H1 (cell line): ENCODE measurements at regions not wholly inside any gene's neighbourhood (a gene's known extent, or its start where the extent isn't known, plus 50 kb on each side); places are given as distances from the start of the nearest gene placed in this dataset.

Source experiments
- CTCF ChIA-PET: fragments of 300-600 bp; sonication (Branson Sonifier 250); formaldehyde crosslinking; loops from one replicate; lab custom pipeline; 2021; ENCODE audit not compliant: partially characterized antibody; lab: Charles Lee
- POLR2A ChIA-PET: fragments of 300-600 bp; sonication (Branson Sonifier 250); formaldehyde crosslinking; loops from one replicate; lab custom pipeline; 2021; ENCODE audit warnings: inconsistent platforms; ENCODE audit not compliant: partially characterized antibody; lab: Charles Lee
- DNase-seq, 2 experiments: peaks; one replicate each; pipeline versions ENCODE4 v3.0.0 to v3.0.0-alpha.2; 2010 to 2022; ENCODE audit warnings: low spot score in 2 of 2, low read depth in 1 of 2, mixed read lengths in 1 of 2
- FAIRE-seq: peaks from 2 replicates; lab custom pipeline; 2011; peaks lifted over from hg19 to GRCh38; lab: Jason Lieb, UNC
- H2AFZ ChIP-seq: 2 replicates; pipeline ENCODE4 v1.8.1; 2012; ENCODE audit warnings: low read length, inconsistent platforms
- H2AK5ac ChIP-seq: 2 replicates; pipeline ENCODE4 v1.6.1; 2013; ENCODE audit warnings: low read depth, low read length
- H2BK120ac ChIP-seq: replicated peaks from 2 replicates; pipeline ENCODE3; 2013; ENCODE audit warnings: low read depth, low read length, inconsistent platforms
- H2BK12ac ChIP-seq: 2 replicates; pipeline ENCODE4 v1.6.1; 2013; ENCODE audit warnings: low read depth, low read length
- H2BK15ac ChIP-seq: 2 replicates; pipeline ENCODE4 v1.6.1; 2013; ENCODE audit warnings: low read length
- H2BK20ac ChIP-seq: 2 replicates; pipeline ENCODE4 v1.6.1; 2013; ENCODE audit warnings: low read length
- H2BK5ac ChIP-seq: 2 replicates; pipeline ENCODE4 v1.6.1; 2013; ENCODE audit warnings: low read depth, low read length
- H3K14ac ChIP-seq: 2 replicates; pipeline ENCODE4 v1.6.1; 2013; ENCODE audit warnings: inconsistent platforms; ENCODE audit not compliant: insufficient read length
- H3K18ac ChIP-seq: 2 replicates; pipeline ENCODE4 v1.6.1; 2013; ENCODE audit warnings: low read length; ENCODE audit errors: extremely low read depth
- H3K23ac ChIP-seq: 2 replicates; pipeline ENCODE4 v1.6.1; 2013; ENCODE audit warnings: inconsistent platforms; ENCODE audit not compliant: insufficient read length
- H3K23me2 ChIP-seq: 2 replicates; pipeline ENCODE4 v1.6.1; 2013; ENCODE audit warnings: low read depth, low read length
- H3K27ac ChIP-seq: 2 replicates; pipeline ENCODE4 v1.6.1; 2011; ENCODE audit warnings: low read depth, low read length, inconsistent platforms
- H3K27me3 ChIP-seq, 4 experiments: replicated peaks in 1 of 4; 1 replicate in 1 of 4; 2 replicates in 3 of 4; pipeline versions ENCODE4 v1.6.1 to v1.8.1; 2011 to 2013; ENCODE audit warnings: low read length in 3 of 4, mild to moderate bottlenecking in 3 of 4, inconsistent platforms in 2 of 4, mixed read lengths in 2 of 4, moderate library complexity in 1 of 4; ENCODE audit not compliant: control insufficient read depth in 3 of 4, insufficient read depth in 3 of 4; ENCODE audit errors: extremely low read depth in 1 of 4
- H3K36me3 ChIP-seq, 4 experiments: 2 replicates each; pipeline versions ENCODE4 v1.6.1 to v1.8.1; 2011 to 2013; ENCODE audit warnings: mild to moderate bottlenecking in 4 of 4, low read length in 3 of 4, moderate library complexity in 2 of 4, control low read depth in 1 of 4, inconsistent platforms in 1 of 4; ENCODE audit not compliant: insufficient read depth in 4 of 4, control insufficient read depth in 2 of 4
- H3K4ac ChIP-seq: replicated peaks from 2 replicates; pipeline ENCODE3; 2013; ENCODE audit warnings: low read length, low read depth, mixed read lengths, inconsistent platforms; ENCODE audit not compliant: insufficient read length
- H3K4me1 ChIP-seq, 4 experiments: replicated peaks in 1 of 4; 1 replicate in 1 of 4; 2 replicates in 3 of 4; pipeline versions ENCODE4 v1.6.1 to v1.8.1; 2011 to 2013; ENCODE audit warnings: low read length in 3 of 4, inconsistent platforms in 2 of 4, mixed read lengths in 1 of 4; ENCODE audit not compliant: insufficient read depth in 4 of 4, control insufficient read depth in 3 of 4
- H3K4me2 ChIP-seq, 2 experiments: 2 replicates each; pipeline versions ENCODE4 v1.6.1 to v1.8.1; 2011 to 2013; ENCODE audit warnings: low read depth in 2 of 2, low read length in 2 of 2, control low read depth in 1 of 2, inconsistent platforms in 1 of 2, mild to moderate bottlenecking in 1 of 2; ENCODE audit not compliant: insufficient read depth in 1 of 2
- H3K4me3 ChIP-seq, 4 experiments: fragments of 200-600, 300-600 bp in 1 of 4; sonication (generic), shearing (Covaris generic), sonication (Bioruptor Twin) in 1 of 4; 2 replicates each; pipeline versions ENCODE4 v1.5.1 to v1.8.1; 2011 to 2016; ENCODE audit warnings: low read length in 4 of 4, low read depth in 3 of 4, control low read depth in 2 of 4, inconsistent platforms in 2 of 4, mild to moderate bottlenecking in 2 of 4, mixed read lengths in 1 of 4, moderate library complexity in 1 of 4; ENCODE audit not compliant: insufficient read depth in 2 of 4; ENCODE audit errors: extremely low read depth in 1 of 4
- H3K56ac ChIP-seq: replicated peaks from 2 replicates; pipeline ENCODE3; 2013; ENCODE audit warnings: low read depth, mild to moderate bottlenecking, mixed read lengths, low read length, inconsistent platforms; ENCODE audit not compliant: insufficient read length
- H3K79me1 ChIP-seq: 2 replicates; pipeline ENCODE4 v1.6.1; 2013; ENCODE audit warnings: low read depth, low read length, control low read depth
- H3K79me2 ChIP-seq, 2 experiments: 2 replicates each; pipeline versions ENCODE4 v1.6.1 to v1.8.1; 2012 to 2013; ENCODE audit warnings: low read length in 2 of 2, mild to moderate bottlenecking in 2 of 2, inconsistent platforms in 1 of 2; ENCODE audit not compliant: insufficient read depth in 2 of 2, control insufficient read depth in 1 of 2
- H3K9ac ChIP-seq, 4 experiments: replicated peaks in 1 of 4; 1 replicate in 1 of 4; 2 replicates in 3 of 4; pipeline versions ENCODE4 v1.6.1 to v1.8.1; 2011 to 2013; ENCODE audit warnings: low read depth in 3 of 4, low read length in 3 of 4, control low read depth in 2 of 4, mild to moderate bottlenecking in 2 of 4, moderate library complexity in 2 of 4, inconsistent platforms in 1 of 4; ENCODE audit errors: extremely low read depth in 1 of 4
- H3K9me3 ChIP-seq, 2 experiments: 2 replicates each; pipeline versions ENCODE4 v1.6.1 to v1.8.1; 2012 to 2013; ENCODE audit warnings: mild to moderate bottlenecking in 2 of 2, moderate library complexity in 2 of 2, control low read depth in 1 of 2, inconsistent platforms in 1 of 2, low read depth in 1 of 2, low read length in 1 of 2, mixed read lengths in 1 of 2; ENCODE audit not compliant: insufficient read depth in 2 of 2
- H4K20me1 ChIP-seq, 2 experiments: replicated peaks in 1 of 2; 2 replicates each; pipeline versions ENCODE3 to v1.8.1; 2011 to 2013; ENCODE audit warnings: inconsistent platforms in 2 of 2, low read length in 2 of 2, mild to moderate bottlenecking in 1 of 2; ENCODE audit not compliant: insufficient read depth in 2 of 2, control insufficient read depth in 1 of 2
- H4K5ac ChIP-seq: 2 replicates; pipeline ENCODE4 v1.6.1; 2013; ENCODE audit warnings: low read length, low read depth, mixed read lengths, inconsistent platforms; ENCODE audit not compliant: insufficient read length
- H4K8ac ChIP-seq: 2 replicates; pipeline ENCODE4 v1.8.0; 2013; ENCODE audit warnings: mild to moderate bottlenecking, moderate library complexity, low read length, inconsistent platforms; ENCODE audit not compliant: insufficient read depth; ENCODE audit errors: extremely low read depth
- H4K91ac ChIP-seq: replicated peaks from 2 replicates; pipeline ENCODE3; 2013; ENCODE audit warnings: low read length, mixed read lengths, inconsistent platforms; ENCODE audit not compliant: insufficient read length
- ASH2L ChIP-seq: fragments of 200-600, 300-600 bp; sonication (generic); IDR thresholded peaks from one replicate; pipeline ENCODE4 v1.7.1; 2017; ENCODE audit warnings: low read length
- CTBP2 ChIP-seq: IDR thresholded peaks from 2 replicates; pipeline ENCODE4 v1.7.0; 2011; ENCODE audit warnings: borderline replicate concordance, mild to moderate bottlenecking, moderate library complexity, mixed read lengths, low read length; ENCODE audit not compliant: insufficient read depth, insufficient read length
- E2F6 ChIP-seq: IDR thresholded peaks from 2 replicates; pipeline ENCODE4 v1.6.1; 2012; ENCODE audit warnings: inconsistent platforms
- EP300 ChIP-seq, 2 experiments: IDR thresholded peaks; 1 replicate in 1 of 2; 2 replicates in 1 of 2; pipeline ENCODE4 v1.6.1; 2011 to 2012; ENCODE audit warnings: low read depth in 2 of 2, low read length in 2 of 2, mild to moderate bottlenecking in 2 of 2, borderline replicate concordance in 1 of 2, inconsistent platforms in 1 of 2, moderate library complexity in 1 of 2
- EZH2 ChIP-seq: fragments of 200-600 bp; sonication (generic); IDR thresholded peaks from 2 replicates; pipeline ENCODE4 v1.7.1; 2012; ENCODE audit warnings: low read depth, mild to moderate bottlenecking, moderate library complexity, low read length, inconsistent platforms; ENCODE audit not compliant: severe bottlenecking
- FOSL1 ChIP-seq: IDR thresholded peaks from 2 replicates; pipeline ENCODE4 v1.6.1; 2011; ENCODE audit warnings: mild to moderate bottlenecking, low read depth, low read length, moderate library complexity; ENCODE audit not compliant: insufficient read depth
- GABPA ChIP-seq: IDR thresholded peaks from 2 replicates; pipeline ENCODE4 v1.6.1; 2011; ENCODE audit warnings: mild to moderate bottlenecking, low read length, moderate library complexity, borderline replicate concordance; ENCODE audit not compliant: insufficient read depth
- HDAC6 ChIP-seq: IDR thresholded peaks from one replicate; pipeline ENCODE4 v1.7.1; 2012; ENCODE audit warnings: low read depth, mild to moderate bottlenecking, inconsistent platforms, low read length, moderate library complexity
- KDM5A ChIP-seq: fragments of 200-600 bp; IDR thresholded peaks from 2 replicates; pipeline ENCODE4 v1.7.1; 2012; ENCODE audit warnings: mild to moderate bottlenecking, low read length, inconsistent platforms, mixed read lengths
- POLR2AphosphoS5 ChIP-seq: IDR thresholded peaks from 2 replicates; pipeline ENCODE4 v1.6.1; 2011; ENCODE audit warnings: low read depth, low read length
- POU5F1 ChIP-seq: IDR thresholded peaks from 2 replicates; pipeline ENCODE4 v1.6.1; 2011; ENCODE audit warnings: low read depth, mild to moderate bottlenecking, low read length, moderate library complexity
- WGBS, 2 experiments: shearing (Covaris generic) in 1 of 2; methylation state at CpG; one replicate each; pipeline versions ENCODE4 v1.1.6 to v1.1.7; 2013 to 2015; ENCODE audit warnings: low lambda C conversion rate in 2 of 2, mixed read lengths in 2 of 2, inconsistent platforms in 1 of 2, low coverage in 1 of 2, missing lambda C conversion rate in 1 of 2; ENCODE audit not compliant: insufficient replicate concordance in 2 of 2, insufficient coverage in 1 of 2, insufficient read length in 1 of 2; ENCODE audit errors: extremely low coverage in 1 of 2, missing lambda C conversion rate in 1 of 2; 5-methylcytosine and 5-hydroxymethylcytosine counted together

DNA sequence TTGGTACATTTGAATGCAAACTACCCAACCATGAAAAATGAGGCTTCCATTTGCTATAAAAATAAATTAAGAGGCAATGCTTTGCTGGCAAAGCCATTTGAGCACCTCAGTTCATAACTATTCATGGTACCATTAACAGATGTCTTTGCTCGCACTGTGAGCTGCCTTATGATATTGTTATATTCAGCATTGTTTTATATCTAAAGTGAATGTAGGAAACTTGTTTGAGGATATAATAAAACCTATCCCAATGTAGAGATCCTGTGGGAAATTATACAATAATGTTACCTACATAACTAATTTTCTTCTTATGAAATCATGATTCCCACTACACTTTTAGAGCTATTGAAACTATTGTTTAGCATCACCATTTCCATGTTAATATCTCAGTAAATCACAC, 125.2 kb upstream of the TRAM1L1 start:
- Histone ChIP-seq H3K4me3 (no peak overlapping the region), H3K14ac (no peak overlapping the region), H2BK20ac (no peak overlapping the region), H3K79me1 (no peaks in the 10 kb centered on the region), H3K4me2 (no peak overlapping the region), H3K36me3 (no peaks in the 10 kb centered on the region), H2BK5ac (no peak overlapping the region), H3K23me2 (no peaks in the 10 kb centered on the region), H2AK5ac (no peak overlapping the region), H4K91ac (no peak overlapping the region), H3K4me1 (no peaks in the 10 kb centered on the region), H3K27me3 (no peaks in the 10 kb centered on the region), H3K4ac (no peak overlapping the region), H3K27ac (no peak overlapping the region), H4K8ac (no peak overlapping the region), H4K5ac (no peak overlapping the region), H3K79me2 (no peaks in the 10 kb centered on the region), H3K9ac (no peak overlapping the region), H3K18ac (no peak overlapping the region), H2BK120ac (no peak overlapping the region), H4K20me1 (no peaks in the 10 kb centered on the region), H2BK15ac (no peak overlapping the region), H2AFZ (no peak overlapping the region), H3K56ac (no peak overlapping the region), H3K23ac (no peak overlapping the region), H3K9me3 (no peaks in the 10 kb centered on the region), H2BK12ac (no peak overlapping the region)
- WGBS, 2 experiments, result 95% methylated on average over 1 of the region's 1 CpG; no CpG with 5 or more reads in 1 of the 2 experiments
- DNase-seq (no peak), FAIRE-seq (no peak)
- POLR2A ChIA-PET, result no interaction called here
- CTCF ChIA-PET, result no interaction called here
- TF ChIP-seq POU5F1, result no peak
- TF ChIP-seq E2F6, result no peak
- no peak for TF ChIP-seq EZH2
- TF ChIP-seq EP300 (IDR thresholded peaks at IDR 0.05; ENCODE audit: borderline replicate concordance in 1 of 2, low read depth in 2 of 2, low read length in 2 of 2), result no peak
- TF ChIP-seq POLR2AphosphoS5, result no peak
- no peak for TF ChIP-seq HDAC6
- no peak for TF ChIP-seq CTBP2
- TF ChIP-seq ASH2L, result no peak
- no peak for TF ChIP-seq GABPA
- TF ChIP-seq FOSL1, result no peak
- TF ChIP-seq KDM5A, result no peak
- TF ChIP-seq, all 59 proteins: peak for 0
